K562 (cell line): ENCODE measurements at regions not wholly inside any gene's neighbourhood (a gene's known extent, or its start where the extent isn't known, plus 50 kb on each side); places are given as distances from the start of the nearest gene placed in this dataset.

Experiments
- MGA ChIP-seq: fragments of 450-650 bp; IDR thresholded peaks from 2 replicates; pipeline ENCODE4 v1.6.1; 2016; ENCODE audit warnings: mild to moderate bottlenecking, moderate library complexity
- ZNF311 ChIP-seq: fragments of 250-450 bp; sonication (Bioruptor Pico); IDR thresholded peaks from 2 replicates; pipeline ENCODE4 v1.4.0; 2020; ENCODE audit warnings: mild to moderate bottlenecking, moderate library complexity

- TF ChIP-seq MGA: peak; percentile 53
- 0 out of 2 replicates have a peak, but pooled peaks have one; percentile 64 for TF ChIP-seq ZNF311 (CRISPR knock-in tag)
Observed at GRCh38 chr3:193835414-193835813, 242.4 kb downstream of the OPA1 start (continued).
